GM10248 (cell line): ENCODE measurements at regions not wholly inside any gene's neighbourhood (a gene's known extent, or its start where the extent isn't known, plus 50 kb on each side); places are given as distances from the start of the nearest gene placed in this dataset.
A peak's percentile ranks its signal among the peaks of the same experiment; 100 is the strongest.

Experiments used
- CTCF ChIA-PET: fragments of 300-600 bp; sonication (Branson Sonifier 250); formaldehyde crosslinking; extraction: SDS; loops from one replicate; lab custom pipeline; 2021; ENCODE audit warnings: antibody characterized with exemption; lab: Yijun Ruan, JAX
- POLR2A ChIA-PET: fragments of 350-650 bp; sonication (Branson Sonifier 250); formaldehyde crosslinking; extraction: SDS; loops from one replicate; lab custom pipeline; 2020; ENCODE audit warnings: antibody characterized with exemption; lab: Yijun Ruan, JAX
- DNase-seq: peaks from one replicate; pipeline ENCODE4 v3.0.0; 2012; ENCODE audit errors: extremely low spot score
- CTCF ChIP-seq: IDR thresholded peaks from 2 replicates; pipeline ENCODE4 v1.5.1; 2012; ENCODE audit warnings: mild to moderate bottlenecking, low read depth; ENCODE audit errors: extremely low read depth, missing control alignments, control extremely low read depth

- POLR2A ChIA-PET, result no interaction called here
- CTCF ChIA-PET, result interaction anchor here (0.8 to 1.5 kb wide), 2 partner anchors 16 to 185 kb away, joined by 3 to 5 read pairs; no protein-coding TSS in a partner anchor
These were observed 240.6 kb upstream of the MEF2C start for GRCh38 chr5:89123581-89123980.

GRCh38 chr5:89120719-89121118, 237.7 kb upstream of the MEF2C start:
- CTCF ChIA-PET, result interaction anchor here (0.8 to 1.4 kb wide), 4 partner anchors 11 to 168 kb away, joined by 3 read pairs; no protein-coding TSS in a partner anchor
- TF ChIP-seq CTCF, result no peak
- DNase-seq, result no peak
- POLR2A ChIA-PET, result no interaction called here

More at GRCh38 chr5:89123581-89123980, 240.6 kb upstream of the MEF2C start:
- no peak for DNase-seq
- no peak for TF ChIP-seq CTCF

GRCh38 chr5:89117124-89117644, 234.2 kb upstream of the MEF2C start:
- ChIA-PET POLR2A (no interaction called here), CTCF (no interaction called here)
- no peak for TF ChIP-seq CTCF
- DNase-seq, result peak; percentile 29

- no peak for TF ChIP-seq CTCF
- ChIA-PET POLR2A (no interaction called here), CTCF (interaction anchor here (1.0 to 1.7 kb wide), 4 partner anchors 17 to 382 kb away, joined by 3 to 7 read pairs (median 3); no protein-coding TSS in a partner anchor)
- DNase-seq, result no peak
These were observed 228.1 kb upstream of the MEF2C start for GRCh38 chr5:89110916-89111646.

GRCh38 chr5:89106480-89106879, 223.5 kb upstream of the MEF2C start:
- no peak for TF ChIP-seq CTCF
- DNase-seq, result no peak
- ChIA-PET POLR2A (no interaction called here), CTCF (interaction anchor here (1.3 kb wide), 1 partner anchor 10 kb away, joined by 3 read pairs; no protein-coding TSS in a partner anchor)

GRCh38 chr5:89105836-89106235, 222.9 kb upstream of the MEF2C start:
- no peak for TF ChIP-seq CTCF
- ChIA-PET POLR2A (no interaction called here), CTCF (interaction anchor here (1.3 kb wide), 1 partner anchor 9 kb away, joined by 3 read pairs; no protein-coding TSS in a partner anchor)
- DNase-seq, result no peak
